ENCODE measurements at regions not wholly inside any gene's neighbourhood (a gene's known extent, or its start where the extent isn't known, plus 50 kb on each side); places are given as distances from the start of the nearest gene placed in this dataset.

DNA sequence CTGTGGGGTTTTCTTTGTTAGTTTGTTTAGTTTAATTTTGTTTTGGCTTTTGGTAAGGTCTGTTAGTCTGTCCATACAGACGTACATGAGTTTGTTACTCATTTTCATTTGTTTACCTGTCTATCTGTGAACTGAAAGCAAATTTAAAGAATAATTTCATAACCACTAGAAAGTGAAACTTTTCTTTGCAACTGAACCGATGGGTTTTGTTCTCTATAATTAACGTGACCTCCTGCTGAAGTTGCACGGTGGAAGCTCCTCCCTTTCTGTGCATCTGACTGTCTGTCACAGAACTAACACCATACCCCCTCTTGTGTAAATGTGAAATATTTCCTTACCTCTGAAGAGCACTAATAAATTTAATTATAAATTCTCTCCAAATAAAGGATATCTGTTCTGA lies 595.5 kb downstream of the GALC start:
- TF ChIP-seq, protein P1, sequence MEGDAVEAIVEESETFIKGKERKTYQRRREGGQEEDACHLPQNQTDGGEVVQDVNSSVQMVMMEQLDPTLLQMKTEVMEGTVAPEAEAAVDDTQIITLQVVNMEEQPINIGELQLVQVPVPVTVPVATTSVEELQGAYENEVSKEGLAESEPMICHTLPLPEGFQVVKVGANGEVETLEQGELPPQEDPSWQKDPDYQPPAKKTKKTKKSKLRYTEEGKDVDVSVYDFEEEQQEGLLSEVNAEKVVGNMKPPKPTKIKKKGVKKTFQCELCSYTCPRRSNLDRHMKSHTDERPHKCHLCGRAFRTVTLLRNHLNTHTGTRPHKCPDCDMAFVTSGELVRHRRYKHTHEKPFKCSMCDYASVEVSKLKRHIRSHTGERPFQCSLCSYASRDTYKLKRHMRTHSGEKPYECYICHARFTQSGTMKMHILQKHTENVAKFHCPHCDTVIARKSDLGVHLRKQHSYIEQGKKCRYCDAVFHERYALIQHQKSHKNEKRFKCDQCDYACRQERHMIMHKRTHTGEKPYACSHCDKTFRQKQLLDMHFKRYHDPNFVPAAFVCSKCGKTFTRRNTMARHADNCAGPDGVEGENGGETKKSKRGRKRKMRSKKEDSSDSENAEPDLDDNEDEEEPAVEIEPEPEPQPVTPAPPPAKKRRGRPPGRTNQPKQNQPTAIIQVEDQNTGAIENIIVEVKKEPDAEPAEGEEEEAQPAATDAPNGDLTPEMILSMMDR (IDR thresholded peaks at IDR 0.05), result no peak
- Mint-ChIP-seq H3K9me3 (no peaks in the 10 kb centered on the region), H3K4me1 (no peaks in the 10 kb centered on the region), H3K4me3 (no peak overlapping the region), H3K27ac (no peak overlapping the region), H3K27me3 (ENCODE audit: low read depth, poor library complexity) (no peaks in the 10 kb centered on the region), H3K36me3 (ENCODE audit: low read depth) (no peaks in the 10 kb centered on the region)
- DNase-seq, result no peak

DNA sequence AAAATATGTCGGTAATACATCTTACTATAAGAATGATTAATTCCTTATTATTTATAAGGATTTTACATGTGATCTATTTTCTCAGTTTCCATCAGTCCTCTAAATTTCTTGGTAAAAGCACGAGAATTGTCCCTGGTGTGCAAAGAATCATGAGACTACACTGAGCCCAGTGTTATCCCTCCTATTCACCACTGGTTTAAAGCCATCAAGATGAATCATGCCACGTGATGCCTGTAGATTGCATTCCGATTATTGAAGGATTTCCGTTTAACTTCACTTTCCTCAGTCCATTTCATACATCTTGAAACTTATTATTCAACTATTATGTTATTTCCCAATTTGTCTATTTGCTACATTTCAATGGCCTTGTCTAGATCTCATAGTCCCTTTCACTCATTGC lies 601.9 kb downstream of the GALC start:
- Mint-ChIP-seq H3K27ac (no peak overlapping the region), H3K27me3 (ENCODE audit: low read depth, poor library complexity) (no peaks in the 10 kb centered on the region), H3K36me3 (ENCODE audit: low read depth) (no peaks in the 10 kb centered on the region), H3K9me3 (no peaks in the 10 kb centered on the region), H3K4me3 (no peak overlapping the region), H3K4me1 (no peaks in the 10 kb centered on the region)
- TF ChIP-seq, protein P1 (IDR thresholded peaks at IDR 0.05), result no peak
- no peak for DNase-seq

DNA sequence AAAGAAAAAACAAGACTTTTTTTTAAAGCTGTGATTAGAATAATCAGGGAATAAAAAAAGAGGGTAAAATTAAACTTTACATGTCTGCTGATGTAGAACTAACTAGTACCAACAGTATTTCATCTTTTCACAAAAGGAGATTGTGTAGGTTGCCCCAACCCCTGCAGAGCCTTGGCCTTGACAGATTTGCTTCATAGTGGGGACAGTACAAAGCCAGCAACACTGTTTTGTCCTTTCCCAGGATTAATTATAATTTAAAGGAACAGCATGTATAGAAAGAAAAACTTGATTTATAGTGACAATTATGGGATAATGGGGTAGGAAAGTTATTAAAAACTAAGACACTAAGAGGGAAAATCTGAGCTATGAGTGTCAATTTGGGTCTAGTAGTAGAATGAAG lies 604.0 kb downstream of the GALC start:
- no peak overlapping the region for H3K27ac Mint-ChIP-seq
- no peak for DNase-seq
- no peaks in the 10 kb centered on the region for H3K36me3 Mint-ChIP-seq (ENCODE audit: low read depth)
- TF ChIP-seq, protein P1 (IDR thresholded peaks at IDR 0.05), result no peak
- no peaks in the 10 kb centered on the region for H3K9me3 Mint-ChIP-seq
- H3K4me3 Mint-ChIP-seq, result no peak overlapping the region
- H3K4me1 Mint-ChIP-seq, result no peaks in the 10 kb centered on the region
- no peaks in the 10 kb centered on the region for H3K27me3 Mint-ChIP-seq (ENCODE audit: low read depth, poor library complexity)

DNA sequence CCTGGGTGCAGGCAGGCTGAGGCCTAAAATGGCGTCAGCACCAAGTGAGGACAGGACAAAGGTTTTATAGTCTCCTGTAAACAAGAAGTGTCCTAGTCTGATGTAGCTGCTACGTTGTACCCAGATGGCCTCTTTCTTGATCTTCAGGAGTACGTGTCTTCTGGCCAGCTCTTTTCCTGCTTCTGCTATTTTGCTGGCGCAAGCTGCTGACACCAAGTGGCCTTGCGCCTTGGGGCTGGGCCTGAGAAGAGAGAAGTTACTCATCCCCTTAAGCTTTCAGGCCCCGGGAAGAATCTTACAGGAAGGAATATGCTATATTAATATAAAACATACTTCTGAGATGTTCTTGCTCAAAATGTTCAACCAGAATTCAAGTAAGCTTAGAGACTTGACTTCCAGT lies 605.2 kb downstream of the GALC start:
- H3K4me1 Mint-ChIP-seq, result no peaks in the 10 kb centered on the region
- TF ChIP-seq, protein P1 (IDR thresholded peaks at IDR 0.05), result no peak
- H3K9me3 Mint-ChIP-seq, result peaks cover 10% of the 10 kb centered on the region
- H3K27me3 Mint-ChIP-seq (ENCODE audit: low read depth, poor library complexity), result no peaks in the 10 kb centered on the region
- H3K36me3 Mint-ChIP-seq (ENCODE audit: low read depth), result no peaks in the 10 kb centered on the region
- DNase-seq, result no peak
- H3K4me3 Mint-ChIP-seq, result no peak overlapping the region
- no peak overlapping the region for H3K27ac Mint-ChIP-seq

DNA sequence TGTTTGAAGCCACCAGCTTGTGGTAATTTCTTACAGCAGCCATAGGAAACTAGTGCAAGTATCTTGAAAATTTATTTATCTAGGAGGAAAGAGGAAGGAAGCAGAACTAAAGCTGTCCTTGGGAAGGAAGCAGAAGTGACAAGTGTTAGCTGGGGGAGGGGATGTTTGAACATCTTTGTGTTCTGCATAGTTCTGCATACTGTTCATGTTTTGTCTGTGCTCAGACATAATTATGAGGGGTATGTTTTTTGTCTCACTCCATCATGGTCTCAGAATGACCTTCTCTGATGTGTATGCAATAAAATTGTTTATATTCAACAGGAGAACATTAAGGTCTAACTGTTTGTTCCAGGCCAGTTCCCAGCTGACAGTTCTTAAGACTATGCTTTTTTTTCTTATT lies 606.5 kb downstream of the GALC start:
- Mint-ChIP-seq H3K27me3 (ENCODE audit: low read depth, poor library complexity) (no peaks in the 10 kb centered on the region), H3K9me3 (peaks cover 19% of the 10 kb centered on the region), H3K36me3 (ENCODE audit: low read depth) (no peaks in the 10 kb centered on the region), H3K27ac (no peak overlapping the region), H3K4me3 (no peak overlapping the region), H3K4me1 (no peaks in the 10 kb centered on the region)
- TF ChIP-seq, protein P1 (IDR thresholded peaks at IDR 0.05), result no peak
- no peak for DNase-seq

DNA sequence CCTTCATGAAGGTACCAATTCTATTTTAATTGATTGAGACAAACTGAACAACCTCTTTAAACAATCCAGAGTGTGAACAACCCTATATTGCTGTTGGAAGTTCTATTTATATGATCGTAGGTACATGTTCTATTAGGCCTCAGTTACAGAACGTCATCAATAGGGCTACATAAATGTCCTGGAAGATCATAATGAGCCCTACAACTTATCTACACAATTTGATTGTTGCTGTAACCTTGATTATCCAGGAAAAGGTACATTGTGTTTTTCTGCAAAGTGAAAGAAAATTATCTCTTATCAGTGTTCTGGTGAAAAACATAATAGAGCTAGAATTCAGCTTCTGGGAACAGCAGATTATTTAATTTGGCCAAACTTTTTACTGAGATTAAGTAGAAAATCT lies 612.9 kb downstream of the GALC start:
- Mint-ChIP-seq H3K27ac (no peak overlapping the region), H3K36me3 (ENCODE audit: low read depth) (no peaks in the 10 kb centered on the region), H3K9me3 (peaks cover 20% of the 10 kb centered on the region), H3K4me3 (no peak overlapping the region), H3K27me3 (ENCODE audit: low read depth, poor library complexity) (no peaks in the 10 kb centered on the region), H3K4me1 (no peaks in the 10 kb centered on the region)
- no peak for DNase-seq
- TF ChIP-seq, protein P1 (IDR thresholded peaks at IDR 0.05), result no peak

All from nephron progenitor cell (in vitro differentiated cells).